Prostate gland (tissue), 2 donors: ENCODE measurements at regions not wholly inside any gene's neighbourhood (a gene's known extent, or its start where the extent isn't known, plus 50 kb on each side); places are given as distances from the start of the nearest gene placed in this dataset.

ENCODE experiments used
- CTCF ChIP-seq, 4 experiments: fragments of 200-600 bp in 2 of 4; fragments of 450-650 bp in 2 of 4; sonication (generic) in 2 of 4; IDR thresholded peaks; 1 replicate in 3 of 4; 2 replicates in 1 of 4; pipeline ENCODE4 v1.5.1; 2016 to 2019; ENCODE audit warnings: antibody characterized with exemption in 4 of 4, mild to moderate bottlenecking in 2 of 4, moderate library complexity in 2 of 4
- POLR2A ChIP-seq: fragments of 450-650 bp; IDR thresholded peaks from one replicate; pipeline ENCODE4 v1.6.1; 2016; ENCODE audit warnings: antibody characterized with exemption, mild to moderate bottlenecking
- POLR2AphosphoS5 ChIP-seq: sonication (generic); formaldehyde crosslinking; IDR thresholded peaks from one replicate; pipeline ENCODE4 v1.6.1; 2017; ENCODE audit warnings: antibody characterized with exemption

DNA sequence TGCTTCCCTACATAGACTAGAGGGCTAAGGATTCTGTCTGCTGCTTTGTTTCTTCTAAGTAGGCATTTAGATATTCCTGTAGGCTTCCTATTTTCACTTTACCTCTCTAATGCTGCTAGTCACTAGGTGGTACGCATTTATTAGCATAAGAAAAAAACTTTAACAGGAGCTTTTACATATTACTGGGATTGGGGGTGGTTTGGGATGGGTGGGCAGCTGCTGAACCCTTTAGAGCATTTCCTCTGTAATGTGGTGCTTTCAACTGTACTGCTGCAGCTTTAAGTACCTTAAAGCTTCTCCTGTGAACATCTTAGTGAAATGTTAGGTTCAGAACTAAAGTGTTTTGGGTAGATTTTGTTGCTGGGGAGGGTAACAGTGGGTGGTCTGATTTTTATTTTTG, 92.6 kb downstream of the ZNF486 start:
- TF ChIP-seq CTCF (IDR thresholded peaks at IDR 0.05), result no peak
- no peak for TF ChIP-seq POLR2AphosphoS5
- TF ChIP-seq POLR2A, result no peak
